BLaER1 treated with 17β-estradiol and CSF1 and Interleukin-3, amounts not matched to agents 10 nM and 100 nM (cell line): ENCODE measurements at regions not wholly inside any gene's neighbourhood (a gene's known extent, or its start where the extent isn't known, plus 50 kb on each side); places are given as distances from the start of the nearest gene placed in this dataset.
"Not testable (repeated sequence)": the region's sequence is repeated elsewhere in the genome, so short reads cannot be mapped to it uniquely, and the experiment has no call there.

Source experiments
- H3K27ac ChIP-seq, 11 experiments: shearing (Covaris generic); formaldehyde crosslinking; 2 replicates each; pipeline ENCODE4 v1.8.1; 2022
- H3K27me3 ChIP-seq, 11 experiments: shearing (Covaris generic); formaldehyde crosslinking; 2 replicates each; pipeline ENCODE4 v1.8.1; 2022
- H3K36me3 ChIP-seq, 11 experiments: shearing (Covaris generic); formaldehyde crosslinking; 2 replicates each; pipeline ENCODE4 v1.8.1; 2022
- H3K4me1 ChIP-seq, 10 experiments: shearing (Covaris generic); formaldehyde crosslinking; 2 replicates each; pipeline ENCODE4 v1.8.1; 2022
- H3K4me2 ChIP-seq, 11 experiments: shearing (Covaris generic); formaldehyde crosslinking; 2 replicates each; pipeline ENCODE4 v1.8.1; 2022
- H3K4me3 ChIP-seq, 10 experiments: shearing (Covaris generic); formaldehyde crosslinking; 2 replicates each; pipeline ENCODE4 v1.8.1; 2022
- H3K9ac ChIP-seq, 11 experiments: shearing (Covaris generic); formaldehyde crosslinking; 2 replicates each; pipeline ENCODE4 v1.8.1; 2022
- H3K9me3 ChIP-seq, 11 experiments: shearing (Covaris generic); formaldehyde crosslinking; replicated peaks in 1 of 11; 2 replicates each; pipeline ENCODE4 v1.8.1; 2022
- H4K20me1 ChIP-seq, 11 experiments: shearing (Covaris generic); formaldehyde crosslinking; 2 replicates each; pipeline ENCODE4 v1.8.1; 2022
- Cebpa-rat ChIP-seq, 11 experiments: shearing (Covaris generic); IDR thresholded peaks; 2 replicates each; pipeline ENCODE4 v1.8.1; 2022

GRCh38 chr1:173332026-173332425, 124.9 kb upstream of the TNFSF4 start:
- Histone ChIP-seq H3K9me3 (no peaks in the 10 kb centered on the region), H4K20me1 (no peaks in the 10 kb centered on the region), H3K4me2 (peak overlapping the region in 9 of 11 experiments; percentile 30 to 79 (median 70); a peak in 13 of 22 replicates), H3K4me3 (no peak overlapping the region), H3K36me3 (no peaks in the 10 kb centered on the region), H3K27me3 (no peaks in the 10 kb centered on the region), H3K27ac (peak overlapping the region in 9 of 11 experiments; percentile 15 to 70 (median 56); a peak in 14 of 22 replicates), H3K9ac (no peak overlapping the region), H3K4me1 (peaks cover 16 to 38% (median 35%) of the 10 kb centered on the region in 10 experiments)
- TF ChIP-seq Cebpa-rat (IDR thresholded peaks at IDR 0.05), result no peak

DNA sequence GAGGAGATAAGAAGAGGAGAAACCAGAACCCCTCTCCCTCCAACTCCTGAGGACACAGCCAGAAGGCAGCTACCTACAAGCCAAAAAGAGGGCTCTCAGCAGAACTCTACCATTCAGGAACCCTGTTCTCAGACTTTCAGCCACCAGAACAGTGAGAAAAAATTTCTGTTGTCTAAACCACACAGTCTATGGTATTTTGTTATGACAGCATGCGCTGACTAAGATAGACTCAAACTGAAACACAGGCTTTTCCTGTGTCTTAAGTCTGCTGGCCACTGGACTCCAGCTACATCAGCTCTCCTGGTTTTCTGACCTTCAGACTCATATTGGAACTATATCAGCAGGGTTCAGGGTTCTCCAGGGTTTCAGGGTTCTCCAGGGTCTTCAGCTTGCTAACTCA, 126.5 kb upstream of the TNFSF4 start:
- Histone ChIP-seq H3K9ac (no peak overlapping the region), H3K27me3 (no peaks in the 10 kb centered on the region)
- TF ChIP-seq Cebpa-rat (IDR thresholded peaks at IDR 0.05), result no peak

DNA sequence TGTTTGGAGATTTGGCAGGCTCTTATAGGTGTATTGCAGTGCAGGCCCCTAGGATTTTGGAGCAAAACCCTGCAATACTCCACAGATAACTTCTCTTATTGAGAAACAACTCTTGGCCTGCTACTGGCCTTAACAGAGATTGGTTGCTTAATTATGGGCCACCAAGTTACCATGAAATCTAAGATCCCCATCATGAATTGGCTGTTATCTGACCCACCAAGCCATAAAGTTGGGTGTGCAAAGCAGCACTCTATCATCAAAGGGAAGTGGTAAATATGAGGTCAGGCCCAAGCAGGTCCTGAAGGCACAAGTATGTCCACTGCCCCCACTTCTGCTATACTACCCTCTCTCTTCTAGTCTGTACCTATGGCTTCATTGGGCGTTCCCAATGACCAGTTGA, 130.0 kb upstream of the TNFSF4 start:
- TF ChIP-seq Cebpa-rat (IDR thresholded peaks at IDR 0.05), result no peak
- Histone ChIP-seq H4K20me1 (no peaks in the 10 kb centered on the region), H3K9ac (no peak overlapping the region), H3K36me3 (no peaks in the 10 kb centered on the region), H3K27ac (no peak overlapping the region), H3K4me2 (no peak overlapping the region), H3K27me3 (no peaks in the 10 kb centered on the region), H3K4me1 (peaks cover 0 to 3% (median 2%) of the 10 kb centered on the region in 10 experiments; a peak in 11 of 20 replicates), H3K4me3 (no peak overlapping the region), H3K9me3 (peaks cover 0 to 11% (median 0%) of the 10 kb centered on the region in 11 experiments; a peak in 3 of 22 replicates)

More for the DNA sequence above, 126.5 kb upstream of the TNFSF4 start:
- Histone ChIP-seq H3K36me3 (no peaks in the 10 kb centered on the region), H3K27ac (no peak overlapping the region), H3K4me2 (no peak overlapping the region), H3K4me1 (peaks cover 16 to 37% (median 35%) of the 10 kb centered on the region in 10 experiments), H3K4me3 (no peak overlapping the region), H3K9me3 (no peaks in the 10 kb centered on the region), H4K20me1 (no peaks in the 10 kb centered on the region)

DNA sequence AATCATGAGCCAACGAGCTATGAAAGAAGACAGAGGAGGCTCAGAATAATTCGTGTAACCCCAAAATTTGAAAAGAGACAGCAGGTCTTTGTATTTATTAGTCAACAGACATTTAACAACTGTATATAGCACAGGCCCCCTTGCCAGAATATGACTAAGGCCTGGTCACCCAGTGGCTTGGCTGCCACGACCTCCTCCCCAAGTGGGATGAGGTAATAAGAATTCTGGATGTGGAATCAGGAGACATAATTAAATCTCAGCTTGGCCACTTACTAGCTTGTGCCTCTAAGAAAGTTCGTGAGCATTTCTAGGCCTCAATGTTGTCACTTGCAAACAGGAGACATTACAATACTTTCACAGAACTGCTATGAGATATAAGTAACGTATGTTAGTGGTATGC, 134.2 kb upstream of the TNFSF4 start:
- Histone ChIP-seq H3K36me3 (no peaks in the 10 kb centered on the region), H3K27ac (no peak overlapping the region), H3K9me3 (peaks cover 0 to 11% (median 0%) of the 10 kb centered on the region in 11 experiments; a peak in 3 of 22 replicates), H4K20me1 (no peaks in the 10 kb centered on the region), H3K4me1 (no peaks in the 10 kb centered on the region), H3K27me3 (no peaks in the 10 kb centered on the region), H3K4me2 (no peak overlapping the region), H3K4me3 (no peak overlapping the region), H3K9ac (no peak overlapping the region)
- TF ChIP-seq Cebpa-rat (IDR thresholded peaks at IDR 0.05), result no peak

DNA sequence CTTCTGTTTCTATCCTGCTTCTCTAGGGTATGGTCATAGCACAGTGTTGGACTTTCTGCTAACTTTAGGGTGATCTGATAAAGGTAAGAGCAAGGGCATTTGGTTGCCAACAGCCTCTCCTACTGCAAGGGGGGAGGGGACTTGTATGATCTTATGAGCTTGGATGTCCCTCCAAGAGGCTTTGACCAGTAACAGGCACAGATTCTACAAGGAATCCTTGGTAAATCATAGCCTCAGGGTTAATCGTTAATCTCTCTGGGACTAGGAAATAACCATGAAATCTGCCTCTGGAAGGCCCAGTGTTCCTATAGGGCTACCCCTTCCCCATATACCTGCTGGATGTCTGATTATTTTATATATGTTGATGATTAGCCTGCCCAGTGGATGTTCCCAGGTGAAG, 134.8 kb upstream of the TNFSF4 start:
- Histone ChIP-seq H3K27ac (no peak overlapping the region), H3K4me1 (no peaks in the 10 kb centered on the region), H3K36me3 (no peaks in the 10 kb centered on the region), H3K27me3 (no peaks in the 10 kb centered on the region), H3K9me3 (peaks cover 0 to 11% (median 0%) of the 10 kb centered on the region in 11 experiments; a peak in 3 of 22 replicates), H3K4me3 (no peak overlapping the region), H4K20me1 (no peaks in the 10 kb centered on the region), H3K9ac (no peak overlapping the region), H3K4me2 (no peak overlapping the region)
- TF ChIP-seq Cebpa-rat (IDR thresholded peaks at IDR 0.05), result no peak

DNA sequence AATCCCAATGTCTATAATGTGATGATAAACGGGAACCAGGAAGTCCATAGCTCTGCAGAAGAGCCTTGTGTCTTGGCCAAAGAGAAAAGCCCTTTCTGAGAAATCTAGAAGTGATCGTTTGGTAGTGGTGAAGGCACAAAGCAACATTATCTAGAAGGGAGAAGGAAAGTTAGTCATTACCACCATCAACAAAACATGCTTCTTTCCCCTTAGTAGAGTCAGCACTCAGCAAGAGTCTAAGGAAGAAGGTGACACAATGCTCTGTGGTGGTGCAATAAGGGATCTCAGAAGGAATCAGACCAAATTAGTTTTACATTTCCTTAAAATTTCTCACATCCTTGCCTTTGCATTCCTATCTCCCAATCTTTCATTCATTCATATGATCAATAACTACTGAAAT, 134.4 kb upstream of the PRDX6 start:
- no peak overlapping the region for H3K4me2 ChIP-seq
- no peaks in the 10 kb centered on the region for H4K20me1 ChIP-seq
- H3K27ac ChIP-seq, result no peak overlapping the region
- no peak overlapping the region for H3K4me3 ChIP-seq
- peaks cover 0 to 11% (median 0%) of the 10 kb centered on the region in 11 experiments; a peak in 3 of 22 replicates for H3K9me3 ChIP-seq
- no peaks in the 10 kb centered on the region for H3K27me3 ChIP-seq
- no peak overlapping the region for H3K9ac ChIP-seq
- TF ChIP-seq Cebpa-rat (IDR thresholded peaks at IDR 0.05), result no peak
- no peaks in the 10 kb centered on the region for H3K4me1 ChIP-seq
- H3K36me3 ChIP-seq, result no peaks in the 10 kb centered on the region

DNA sequence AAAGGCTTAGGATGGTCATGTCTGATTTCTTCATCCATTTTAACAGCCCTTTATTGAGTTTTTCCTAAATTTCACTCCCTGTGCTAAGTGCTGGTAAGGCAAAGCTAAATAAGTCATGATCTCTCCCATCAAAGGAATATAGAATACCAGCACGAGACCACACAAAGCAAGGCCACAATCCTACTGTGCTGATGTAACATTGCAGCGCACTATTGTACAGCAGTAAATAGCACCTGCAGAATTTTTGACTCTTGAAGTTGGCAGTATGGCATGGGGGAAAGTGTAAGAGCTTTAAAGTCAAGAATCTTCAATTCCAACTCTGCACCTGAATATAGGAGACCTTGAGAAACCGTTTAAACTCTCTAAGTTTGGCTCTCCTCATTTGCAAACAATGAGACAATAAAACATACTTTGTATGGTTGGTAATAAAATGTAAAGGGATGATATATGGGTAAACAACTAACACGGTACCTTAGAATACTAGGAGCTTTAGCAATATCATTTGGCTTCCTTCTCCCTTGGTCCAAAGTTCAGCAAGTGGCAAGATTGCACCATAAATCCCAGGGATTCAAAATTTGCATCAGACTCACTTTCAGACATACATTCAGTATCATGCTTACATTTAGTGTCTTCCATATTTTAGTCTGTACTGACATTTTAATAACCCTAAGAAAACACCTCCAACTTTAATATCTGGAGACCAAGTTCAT, 132.9 kb upstream of the PRDX6 start:
- H3K36me3 ChIP-seq, result no peaks in the 10 kb centered on the region

DNA sequence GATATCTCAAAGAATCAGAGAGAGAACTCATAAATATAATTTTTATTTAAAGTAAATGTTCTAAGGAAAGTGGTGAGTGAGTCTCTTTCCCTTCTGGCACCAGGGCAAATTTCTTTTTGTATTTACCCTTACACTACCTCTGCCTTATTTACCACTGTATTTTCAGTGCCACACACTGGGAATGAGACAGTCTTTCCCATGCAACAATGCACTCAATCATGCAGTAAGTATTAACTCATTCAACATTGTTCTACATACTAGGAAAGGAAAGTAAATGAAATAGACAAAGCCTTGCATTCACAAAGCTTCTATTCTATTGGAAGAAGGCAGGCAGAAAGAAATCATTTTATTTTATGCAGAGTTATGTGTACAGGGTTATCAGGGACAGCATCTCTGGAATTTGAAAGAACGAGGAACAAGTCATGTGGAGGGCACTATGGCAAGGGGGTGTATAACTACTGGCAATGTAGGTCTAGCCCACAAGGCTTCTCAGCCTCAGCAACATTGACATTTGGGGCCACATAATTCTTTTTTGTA, 129.8 kb upstream of the PRDX6 start:
- H3K36me3 ChIP-seq, result no peaks in the 10 kb centered on the region
- no peak for TF ChIP-seq Cebpa-rat (IDR thresholded peaks at IDR 0.05)
- no peak overlapping the region for H3K4me3 ChIP-seq
- H3K27me3 ChIP-seq, result no peaks in the 10 kb centered on the region
- no peak overlapping the region for H3K27ac ChIP-seq
- no peak overlapping the region for H3K4me2 ChIP-seq
- H3K4me1 ChIP-seq, result no peaks in the 10 kb centered on the region
- H4K20me1 ChIP-seq, result no peaks in the 10 kb centered on the region
- no peak overlapping the region for H3K9ac ChIP-seq
- peaks cover 13 to 26% (median 20%) of the 10 kb centered on the region in 11 experiments for H3K9me3 ChIP-seq

More for the DNA sequence above, 132.9 kb upstream of the PRDX6 start:
- Histone ChIP-seq H3K9me3 (peaks cover 0 to 11% (median 0%) of the 10 kb centered on the region in 11 experiments; a peak in 5 of 22 replicates), H3K27ac (no peak overlapping the region), H3K9ac (no peak overlapping the region), H3K4me1 (no peaks in the 10 kb centered on the region), H3K4me3 (no peak overlapping the region), H3K27me3 (no peaks in the 10 kb centered on the region), H4K20me1 (no peaks in the 10 kb centered on the region), H3K4me2 (no peak overlapping the region)
- no peak for TF ChIP-seq Cebpa-rat (IDR thresholded peaks at IDR 0.05)

- not testable (repeated sequence) for H3K9ac ChIP-seq, H3K27me3 ChIP-seq, H3K4me3 ChIP-seq, H4K20me1 ChIP-seq, H3K4me2 ChIP-seq, H3K36me3 ChIP-seq, H3K27ac ChIP-seq, H3K4me1 ChIP-seq
- H3K9me3 ChIP-seq, result peaks cover 24 to 43% (median 35%) of the 10 kb centered on the region in 11 experiments
Observed at GRCh38 chr1:173352635-173353034, 124.5 kb upstream of the PRDX6 start.

- no peak overlapping the region for H3K4me2 ChIP-seq
- H3K4me3 ChIP-seq, result no peak overlapping the region
- H3K36me3 ChIP-seq, result peaks cover 0 to 3% (median 0%) of the 10 kb centered on the region in 11 experiments; a peak in 2 of 22 replicates
- no peak overlapping the region for H3K9ac ChIP-seq
- H4K20me1 ChIP-seq, result no peaks in the 10 kb centered on the region
- H3K27me3 ChIP-seq, result no peaks in the 10 kb centered on the region
- H3K4me1 ChIP-seq, result no peaks in the 10 kb centered on the region
- no peak overlapping the region for H3K27ac ChIP-seq
- H3K9me3 ChIP-seq, result peaks cover 24 to 43% (median 35%) of the 10 kb centered on the region in 11 experiments
- TF ChIP-seq Cebpa-rat (IDR thresholded peaks at IDR 0.05), result no peak
Observed at GRCh38 chr1:173353350-173353749, 123.8 kb upstream of the PRDX6 start.
